WI38 (cell line): ENCODE measurements at regions not wholly inside any gene's neighbourhood (a gene's known extent, or its start where the extent isn't known, plus 50 kb on each side); places are given as distances from the start of the nearest gene placed in this dataset.

Experiments used
- H3K4me3 ChIP-seq: 2 replicates; pipeline ENCODE4 v1.5.1; 2011; ENCODE audit warnings: low read depth, mild to moderate bottlenecking, control low read depth, low read length
- TF ChIP-seq, protein P1 (sequence below): IDR thresholded peaks from 2 replicates; pipeline ENCODE4 v1.5.1; 2012; ENCODE audit warnings: low read depth, mild to moderate bottlenecking, control low read depth, low read length

GRCh38 chr18:40957533-40958070 is 997.4 kb upstream of the PIK3C3 start:
- TF ChIP-seq, protein P1, sequence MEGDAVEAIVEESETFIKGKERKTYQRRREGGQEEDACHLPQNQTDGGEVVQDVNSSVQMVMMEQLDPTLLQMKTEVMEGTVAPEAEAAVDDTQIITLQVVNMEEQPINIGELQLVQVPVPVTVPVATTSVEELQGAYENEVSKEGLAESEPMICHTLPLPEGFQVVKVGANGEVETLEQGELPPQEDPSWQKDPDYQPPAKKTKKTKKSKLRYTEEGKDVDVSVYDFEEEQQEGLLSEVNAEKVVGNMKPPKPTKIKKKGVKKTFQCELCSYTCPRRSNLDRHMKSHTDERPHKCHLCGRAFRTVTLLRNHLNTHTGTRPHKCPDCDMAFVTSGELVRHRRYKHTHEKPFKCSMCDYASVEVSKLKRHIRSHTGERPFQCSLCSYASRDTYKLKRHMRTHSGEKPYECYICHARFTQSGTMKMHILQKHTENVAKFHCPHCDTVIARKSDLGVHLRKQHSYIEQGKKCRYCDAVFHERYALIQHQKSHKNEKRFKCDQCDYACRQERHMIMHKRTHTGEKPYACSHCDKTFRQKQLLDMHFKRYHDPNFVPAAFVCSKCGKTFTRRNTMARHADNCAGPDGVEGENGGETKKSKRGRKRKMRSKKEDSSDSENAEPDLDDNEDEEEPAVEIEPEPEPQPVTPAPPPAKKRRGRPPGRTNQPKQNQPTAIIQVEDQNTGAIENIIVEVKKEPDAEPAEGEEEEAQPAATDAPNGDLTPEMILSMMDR, result no peak

DNA sequence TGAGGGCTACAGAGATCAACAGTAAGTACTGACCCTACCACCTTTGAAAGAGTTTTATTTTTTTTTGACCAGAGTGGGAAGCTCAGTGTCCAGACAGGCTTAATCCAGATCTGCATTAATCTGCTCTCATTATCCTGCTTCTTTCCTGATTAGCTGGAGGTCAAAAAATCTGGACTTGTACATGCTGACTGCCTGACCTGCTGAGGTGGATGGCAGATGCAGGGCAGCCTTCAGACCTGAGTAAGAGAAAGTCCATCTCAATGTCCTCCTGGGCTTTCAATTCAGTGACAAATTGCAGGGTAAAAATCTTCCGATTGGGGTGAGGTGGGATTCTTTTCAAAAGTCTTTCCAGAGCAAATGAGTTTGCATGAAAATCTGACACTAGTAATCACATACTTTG is 998.8 kb upstream of the PIK3C3 start:
- no peak overlapping the region for H3K4me3 ChIP-seq
- TF ChIP-seq, protein P1, result no peak

More at GRCh38 chr18:40957533-40958070, 997.4 kb upstream of the PIK3C3 start:
- no peak overlapping the region for H3K4me3 ChIP-seq

GRCh38 chr18:40955351-40955750 is 999.7 kb upstream of the PIK3C3 start:
- no peak overlapping the region for H3K4me3 ChIP-seq
- TF ChIP-seq, protein P1, result no peak

DNA sequence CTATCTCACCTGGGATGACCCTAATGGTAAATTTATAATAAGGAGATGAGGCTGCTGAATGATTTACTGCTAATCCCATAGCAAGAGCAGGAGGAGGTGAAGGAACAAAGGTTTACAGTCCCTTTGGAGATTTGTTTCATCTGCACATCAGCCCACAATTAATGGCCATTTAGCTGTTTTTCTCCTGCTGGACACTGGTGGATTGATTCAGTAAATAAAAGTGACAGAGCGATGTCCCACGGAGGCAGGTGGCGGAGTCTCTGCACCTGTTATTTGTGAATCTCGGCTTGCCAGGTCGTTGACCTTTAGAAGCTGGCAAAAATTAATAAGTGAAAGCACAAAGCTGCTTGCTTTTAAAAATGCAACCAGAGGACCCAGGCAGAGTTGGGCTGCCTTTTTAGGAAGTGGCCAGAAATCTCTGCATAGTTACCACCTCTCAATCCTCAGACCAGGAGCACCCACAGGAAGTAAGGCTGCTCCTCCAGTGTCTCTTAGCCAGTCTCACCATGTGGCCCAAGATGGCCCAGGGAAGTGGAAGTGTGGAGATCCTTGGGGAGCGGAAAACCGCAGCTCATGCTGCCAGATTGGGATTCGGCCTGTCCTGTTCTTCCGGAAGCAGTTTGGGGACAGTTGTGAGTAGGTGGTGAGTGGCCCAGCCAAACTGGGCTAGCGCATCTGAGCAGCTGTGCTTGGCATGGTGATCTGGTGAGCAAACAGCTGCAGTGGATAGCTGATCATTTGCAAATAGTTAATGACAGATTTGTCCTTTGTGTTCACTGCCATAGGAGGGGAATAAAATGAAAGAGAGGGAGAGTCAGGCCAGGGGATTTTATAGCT is 1005.7 kb upstream of the PIK3C3 start:
- no peak overlapping the region for H3K4me3 ChIP-seq
- TF ChIP-seq, protein P1, result no peak

GRCh38 chr18:40944576-40944975 is 1010.5 kb upstream of the PIK3C3 start:
- H3K4me3 ChIP-seq, result no peak overlapping the region

GRCh38 chr18:40939656-40940515 is 1015.1 kb upstream of the PIK3C3 start:
- TF ChIP-seq, protein P1, result no peak
- H3K4me3 ChIP-seq, result no peak overlapping the region

More at GRCh38 chr18:40944576-40944975, 1010.5 kb upstream of the PIK3C3 start:
- TF ChIP-seq, protein P1, result no peak
